SW 1271 (cell line): ENCODE measurements at regions not wholly inside any gene's neighbourhood (a gene's known extent, or its start where the extent isn't known, plus 50 kb on each side); places are given as distances from the start of the nearest gene placed in this dataset.

Experiments
- DNase-seq, 2 experiments: peaks; one replicate each; lab custom pipeline; 2025; lab: John Stamatoyannopoulos, UW

- DNase-seq, result no peak
Measured at GRCh38 chr20:57970856-57971255, 257.6 kb downstream of the ANKRD60 start.

- DNase-seq, result no peak
Measured at GRCh38 chr20:57970116-57970515, 258.3 kb downstream of the ANKRD60 start.

GRCh38 chr20:57968120-57968519 is 258.3 kb upstream of the PMEPA1 start:
- no peak for DNase-seq

GRCh38 chr20:57967364-57967763 is 257.5 kb upstream of the PMEPA1 start:
- DNase-seq, result no peak

GRCh38 chr20:57966620-57967019 is 256.8 kb upstream of the PMEPA1 start:
- no peak for DNase-seq

GRCh38 chr20:57965441-57965840 is 255.6 kb upstream of the PMEPA1 start:
- no peak for DNase-seq

- no peak for DNase-seq
Measured at GRCh38 chr20:57964011-57964862, 254.4 kb upstream of the PMEPA1 start.

- no peak for DNase-seq
Measured at GRCh38 chr20:57960803-57961575, 251.2 kb upstream of the PMEPA1 start.

- DNase-seq, result no peak
Measured at GRCh38 chr20:57959589-57959988, 249.8 kb upstream of the PMEPA1 start.

GRCh38 chr20:57959018-57959417 is 249.2 kb upstream of the PMEPA1 start:
- no peak for DNase-seq

GRCh38 chr20:57958050-57958420 is 248.2 kb upstream of the PMEPA1 start:
- DNase-seq, result no peak

GRCh38 chr20:57957411-57958049 is 247.7 kb upstream of the PMEPA1 start:
- DNase-seq, result no peak

- DNase-seq, result no peak
Measured at GRCh38 chr20:57953638-57954037, 243.8 kb upstream of the PMEPA1 start.

- no peak for DNase-seq
Measured at GRCh38 chr20:57952136-57952535, 242.3 kb upstream of the PMEPA1 start.

GRCh38 chr20:57951549-57951948 is 241.7 kb upstream of the PMEPA1 start:
- DNase-seq, result no peak

- DNase-seq, result no peak
Measured at GRCh38 chr20:57950764-57951485, 241.1 kb upstream of the PMEPA1 start.

GRCh38 chr20:57948180-57948955 is 238.6 kb upstream of the PMEPA1 start:
- DNase-seq, result no peak

GRCh38 chr20:57947421-57948179 is 237.8 kb upstream of the PMEPA1 start:
- DNase-seq, result no peak

- no peak for DNase-seq
Measured at GRCh38 chr20:57946559-57947315, 236.9 kb upstream of the PMEPA1 start.

GRCh38 chr20:57944988-57945387 is 235.2 kb upstream of the PMEPA1 start:
- DNase-seq, result no peak
